Esophagus muscularis mucosa (tissue), 4 donors: ENCODE measurements at regions not wholly inside any gene's neighbourhood (a gene's known extent, or its start where the extent isn't known, plus 50 kb on each side); places are given as distances from the start of the nearest gene placed in this dataset.

Source experiments
- DNase-seq: peaks from one replicate; pipeline ENCODE4 v3.0.0-alpha.2; 2017; ENCODE audit errors: extremely low spot score
- H3K27ac ChIP-seq, 4 donors: fragments of 200-600 bp; sonication (generic); replicated peaks in 1 of 4; 1 replicate in 3 of 4; 2 replicates in 1 of 4; pipeline ENCODE4 v1.5.1; 2016 to 2019; ENCODE audit warnings: mild to moderate bottlenecking in 1 of 4
- H3K27me3 ChIP-seq, 4 donors: fragments of 200-600 bp; sonication (generic); one replicate each; pipeline versions ENCODE4 v1.5.1 to v1.6.0; 2016 to 2019
- H3K36me3 ChIP-seq, 4 donors: fragments of 200-600 bp; sonication (generic); one replicate each; pipeline ENCODE4 v1.5.1; 2016 to 2019
- H3K4me1 ChIP-seq, 4 donors: fragments of 200-600 bp; sonication (generic); one replicate each; pipeline ENCODE4 v1.5.1; 2016 to 2019
- H3K4me3 ChIP-seq, 4 donors: fragments of 200-600 bp; sonication (generic); 1 replicate in 2 of 4; 2 replicates in 2 of 4; pipeline ENCODE4 v1.5.1; 2016 to 2019; ENCODE audit warnings: mild to moderate bottlenecking in 4 of 4, moderate library complexity in 1 of 4
- H3K9me3 ChIP-seq, 4 donors: fragments of 200-600 bp; sonication (generic); 1 replicate in 3 of 4; 2 replicates in 1 of 4; pipeline ENCODE4 v1.5.1; 2016 to 2019
- EP300 ChIP-seq: sonication (generic); formaldehyde crosslinking; IDR thresholded peaks from one replicate; pipeline ENCODE4 v1.6.1; 2017; ENCODE audit warnings: antibody characterized with exemption
- POLR2A ChIP-seq: fragments of 450-650 bp; IDR thresholded peaks from one replicate; pipeline ENCODE4 v1.6.1; 2017; ENCODE audit warnings: antibody characterized with exemption, moderate library complexity, mild to moderate bottlenecking, low read depth
- POLR2AphosphoS5 ChIP-seq, 2 donors: sonication (generic); formaldehyde crosslinking; IDR thresholded peaks; one replicate each; pipeline ENCODE4 v1.6.1; 2017; ENCODE audit warnings: antibody characterized with exemption in 2 of 2
- WGBS: methylation state at CpG from one replicate; pipeline ENCODE4 v1.1.5; 2018; 5-methylcytosine and 5-hydroxymethylcytosine counted together
- intact Hi-C: fragments of 100-400 bp; cut with DNase I; formaldehyde crosslinking; loops from one replicate; pipeline ENCODE4 v1.15.1; 2023
- TF ChIP-seq, protein P1 (sequence below), 3 experiments: fragments of 200-600 bp in 2 of 3; fragments of 450-650 bp in 1 of 3; sonication (generic) in 2 of 3; IDR thresholded peaks; one replicate each; pipeline ENCODE4 v1.5.1; 2017 to 2019; ENCODE audit warnings: antibody characterized with exemption in 3 of 3, mild to moderate bottlenecking in 2 of 3, moderate library complexity in 1 of 3

DNA sequence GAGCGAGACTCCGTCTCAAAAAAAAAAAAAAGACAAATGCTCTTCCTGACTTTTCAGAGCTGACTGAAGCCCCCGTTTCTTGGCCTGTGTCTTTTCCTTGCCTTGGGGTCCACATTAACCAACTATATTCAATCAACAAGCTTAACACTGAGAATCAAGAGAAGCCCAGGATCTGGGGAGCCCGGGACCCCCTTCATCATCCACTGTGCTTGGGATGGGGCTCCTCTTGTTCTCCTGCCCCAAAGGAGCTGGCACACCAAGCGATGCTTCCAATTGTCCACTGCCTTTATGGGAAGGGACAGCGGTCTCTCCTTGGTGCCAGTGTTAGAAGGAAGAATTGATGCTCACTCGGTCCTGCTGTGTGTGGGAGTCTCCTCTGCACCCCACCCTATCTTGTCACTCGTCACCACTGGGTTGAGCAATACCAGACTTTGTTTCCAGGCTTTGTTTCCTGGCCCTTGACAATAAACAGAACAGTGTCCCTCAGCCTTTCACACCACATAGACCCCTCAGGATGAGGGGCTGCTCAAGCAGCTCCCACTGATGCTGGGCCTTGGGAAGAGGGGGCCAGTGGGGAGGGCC lies 146.7 kb downstream of the KCNJ12 start:
- Histone ChIP-seq H3K27me3 (no peaks in the 10 kb centered on the region), H3K4me3 (no peak overlapping the region), H3K9me3 (no peaks in the 10 kb centered on the region), H3K27ac (no peak overlapping the region), H3K36me3 (no peaks in the 10 kb centered on the region), H3K4me1 (peaks cover 3 to 9% (median 8%) of the 10 kb centered on the region in 4 donors)
- no peak for TF ChIP-seq EP300
- TF ChIP-seq POLR2A: no peak
- TF ChIP-seq POLR2AphosphoS5 (IDR thresholded peaks at IDR 0.05): no peak
- TF ChIP-seq, protein P1, sequence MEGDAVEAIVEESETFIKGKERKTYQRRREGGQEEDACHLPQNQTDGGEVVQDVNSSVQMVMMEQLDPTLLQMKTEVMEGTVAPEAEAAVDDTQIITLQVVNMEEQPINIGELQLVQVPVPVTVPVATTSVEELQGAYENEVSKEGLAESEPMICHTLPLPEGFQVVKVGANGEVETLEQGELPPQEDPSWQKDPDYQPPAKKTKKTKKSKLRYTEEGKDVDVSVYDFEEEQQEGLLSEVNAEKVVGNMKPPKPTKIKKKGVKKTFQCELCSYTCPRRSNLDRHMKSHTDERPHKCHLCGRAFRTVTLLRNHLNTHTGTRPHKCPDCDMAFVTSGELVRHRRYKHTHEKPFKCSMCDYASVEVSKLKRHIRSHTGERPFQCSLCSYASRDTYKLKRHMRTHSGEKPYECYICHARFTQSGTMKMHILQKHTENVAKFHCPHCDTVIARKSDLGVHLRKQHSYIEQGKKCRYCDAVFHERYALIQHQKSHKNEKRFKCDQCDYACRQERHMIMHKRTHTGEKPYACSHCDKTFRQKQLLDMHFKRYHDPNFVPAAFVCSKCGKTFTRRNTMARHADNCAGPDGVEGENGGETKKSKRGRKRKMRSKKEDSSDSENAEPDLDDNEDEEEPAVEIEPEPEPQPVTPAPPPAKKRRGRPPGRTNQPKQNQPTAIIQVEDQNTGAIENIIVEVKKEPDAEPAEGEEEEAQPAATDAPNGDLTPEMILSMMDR (IDR thresholded peaks at IDR 0.05): no peak
- intact Hi-C loops: no loop called here
- 81% methylated on average over 8 of the region's 8 CpGs for WGBS
- DNase-seq: no peak

DNA sequence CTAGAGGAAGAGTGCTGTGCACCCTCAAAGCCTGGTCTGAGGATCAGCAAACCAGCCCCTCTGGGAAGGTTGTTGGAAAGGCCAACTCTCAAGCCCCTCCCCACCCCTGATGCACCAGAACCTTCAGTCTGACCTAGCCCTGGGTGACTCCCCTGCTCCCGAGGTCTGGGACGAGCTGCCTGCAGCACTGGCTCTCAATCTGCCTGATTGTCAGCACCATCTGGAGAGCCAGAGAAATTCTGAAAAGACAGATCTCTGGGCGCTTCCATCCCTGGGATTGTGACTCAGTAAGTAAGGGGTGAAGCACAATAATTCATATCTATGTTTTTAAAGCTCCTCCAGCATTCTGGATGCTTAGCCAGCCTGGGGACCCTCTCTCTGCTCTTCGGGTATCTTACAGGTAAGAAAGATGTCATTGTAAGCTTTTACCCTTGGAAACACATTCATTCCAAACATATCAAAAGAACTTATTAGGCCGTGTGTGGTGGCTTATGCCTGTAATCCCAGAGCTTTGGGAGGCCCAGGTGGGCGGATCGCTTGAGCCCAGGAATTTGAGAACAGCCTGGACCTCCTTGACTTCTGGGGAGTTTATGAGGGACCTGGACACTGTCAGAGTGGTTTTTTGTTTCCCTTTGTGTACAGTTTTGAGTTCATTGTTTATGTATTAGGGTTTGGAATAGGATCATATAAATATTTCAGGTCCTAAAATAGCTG lies 147.5 kb downstream of the KCNJ12 start:
- TF ChIP-seq EP300: no peak
- TF ChIP-seq, protein P1 (IDR thresholded peaks at IDR 0.05): no peak
- TF ChIP-seq POLR2A: no peak
- TF ChIP-seq POLR2AphosphoS5 (IDR thresholded peaks at IDR 0.05): no peak
- H3K4me3 ChIP-seq: no peak overlapping the region
- WGBS: 74% methylated on average over 5 of the region's 7 CpGs
- intact Hi-C loops: no loop called here
- no peaks in the 10 kb centered on the region for H3K27me3 ChIP-seq
- peaks cover 3 to 9% (median 8%) of the 10 kb centered on the region in 4 donors for H3K4me1 ChIP-seq
- H3K9me3 ChIP-seq: no peaks in the 10 kb centered on the region
- DNase-seq: no peak
- H3K36me3 ChIP-seq: no peaks in the 10 kb centered on the region
- H3K27ac ChIP-seq: no peak overlapping the region

DNA sequence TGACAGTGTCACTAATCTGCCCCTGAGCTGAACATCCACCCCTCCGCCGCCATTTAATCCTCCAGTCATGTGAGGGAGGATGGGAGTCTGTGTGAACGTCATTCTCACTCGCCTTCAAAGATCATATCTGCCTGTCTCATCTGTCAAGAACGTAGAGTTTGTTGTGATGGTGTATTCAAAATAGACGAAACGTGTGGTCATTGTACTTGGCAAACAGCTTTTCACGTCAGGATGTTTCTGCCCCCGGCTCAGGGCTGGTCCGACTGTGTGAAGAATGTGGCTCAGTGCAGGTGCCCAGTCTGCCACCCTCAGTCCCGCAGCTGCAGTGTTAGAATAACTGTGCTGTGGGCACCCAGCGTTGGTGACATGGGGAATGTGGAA lies 148.0 kb downstream of the KCNJ12 start:
- Histone ChIP-seq H3K4me3 (no peak overlapping the region), H3K36me3 (no peaks in the 10 kb centered on the region), H3K4me1 (peaks cover 3 to 9% (median 8%) of the 10 kb centered on the region in 4 donors), H3K27ac (no peak overlapping the region), H3K27me3 (no peaks in the 10 kb centered on the region), H3K9me3 (no peaks in the 10 kb centered on the region)
- TF ChIP-seq POLR2A (no peak), POLR2AphosphoS5 (IDR thresholded peaks at IDR 0.05) (no peak), EP300 (no peak)
- TF ChIP-seq, protein P1 (IDR thresholded peaks at IDR 0.05): no peak
- whole genome bisulfite sequencing: 56% methylated on average over 12 of the region's 12 CpGs
- no peak for DNase-seq
- intact Hi-C loops: no loop called here

DNA sequence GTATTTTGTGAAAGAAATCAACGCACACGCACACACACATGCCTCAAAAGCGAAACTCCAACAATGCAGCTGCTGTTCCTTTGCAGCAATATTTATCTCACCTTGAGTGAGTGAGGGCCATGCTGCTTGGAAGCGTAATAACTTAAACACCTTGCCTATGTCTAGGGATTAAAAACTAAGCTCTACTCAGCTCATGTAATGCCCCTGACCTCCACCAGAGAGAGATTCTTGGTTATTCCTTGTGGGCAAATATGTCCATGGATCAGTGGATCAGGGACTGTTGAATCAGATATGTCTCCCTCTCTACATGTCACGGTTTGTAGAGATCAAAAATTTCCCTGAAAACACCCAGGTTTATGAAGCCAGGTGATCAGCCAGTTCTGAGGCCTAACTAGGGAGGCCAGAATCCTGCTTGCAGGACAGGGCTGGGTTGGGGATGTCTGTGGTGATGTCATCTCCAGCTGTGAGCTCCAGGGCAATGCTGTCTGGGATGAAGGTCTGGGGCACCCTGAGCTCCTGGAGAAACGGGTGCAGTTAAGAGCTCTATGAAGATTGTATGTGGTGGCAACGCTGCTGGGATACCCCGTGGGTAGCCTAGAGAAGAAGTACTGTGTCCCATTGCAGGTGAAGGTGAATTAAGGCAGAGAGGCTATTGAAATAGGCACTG lies 149.4 kb downstream of the KCNJ12 start:
- no peaks in the 10 kb centered on the region for H3K27me3 ChIP-seq
- 81% methylated on average over 8 of the region's 8 CpGs for WGBS

More for the DNA sequence above, 149.4 kb downstream of the KCNJ12 start:
- peaks cover 0 to 2% (median 0%) of the 10 kb centered on the region in 4 donors for H3K36me3 ChIP-seq
- H3K4me3 ChIP-seq: no peak overlapping the region
- no peak overlapping the region for H3K27ac ChIP-seq
- intact Hi-C loops: no loop called here
- TF ChIP-seq EP300 (no peak), POLR2AphosphoS5 (IDR thresholded peaks at IDR 0.05) (no peak), POLR2A (no peak)
- TF ChIP-seq, protein P1 (IDR thresholded peaks at IDR 0.05): no peak
- no peaks in the 10 kb centered on the region for H3K9me3 ChIP-seq
- H3K4me1 ChIP-seq: peaks cover 3 to 12% (median 8%) of the 10 kb centered on the region in 4 donors
- no peak for DNase-seq
